HG03039 (cell line): ENCODE measurements at regions not wholly inside any gene's neighbourhood (a gene's known extent, or its start where the extent isn't known, plus 50 kb on each side); places are given as distances from the start of the nearest gene placed in this dataset.

Experiments used
- ATAC-seq: cut with Tn5 transposase; IDR thresholded peaks from one replicate; pipeline ENCODE4 v1.9.1; 2021; ENCODE audit warnings: mild to moderate bottlenecking, moderate library complexity; ENCODE audit not compliant: unreplicated experiment

DNA sequence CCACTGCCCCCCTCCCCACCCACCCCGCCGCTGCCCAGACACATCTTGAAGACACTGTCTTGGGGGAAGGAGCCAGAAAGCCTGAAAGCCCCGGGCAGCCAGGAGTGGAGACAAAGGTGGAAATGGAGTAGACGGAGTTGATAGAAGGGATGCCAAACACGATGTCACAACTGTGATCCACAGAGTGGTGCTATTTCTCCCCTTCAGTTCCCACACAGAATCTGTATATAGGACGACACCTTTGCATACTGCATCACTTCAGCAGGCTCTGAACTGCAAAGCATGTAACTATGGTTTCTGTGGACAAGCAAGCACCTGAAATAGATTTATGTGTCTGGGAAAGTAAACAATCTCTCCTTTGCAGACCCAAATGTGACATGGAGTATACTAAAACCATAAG lies 56.4 kb upstream of the F13A1 start:
- no peak for ATAC-seq

DNA sequence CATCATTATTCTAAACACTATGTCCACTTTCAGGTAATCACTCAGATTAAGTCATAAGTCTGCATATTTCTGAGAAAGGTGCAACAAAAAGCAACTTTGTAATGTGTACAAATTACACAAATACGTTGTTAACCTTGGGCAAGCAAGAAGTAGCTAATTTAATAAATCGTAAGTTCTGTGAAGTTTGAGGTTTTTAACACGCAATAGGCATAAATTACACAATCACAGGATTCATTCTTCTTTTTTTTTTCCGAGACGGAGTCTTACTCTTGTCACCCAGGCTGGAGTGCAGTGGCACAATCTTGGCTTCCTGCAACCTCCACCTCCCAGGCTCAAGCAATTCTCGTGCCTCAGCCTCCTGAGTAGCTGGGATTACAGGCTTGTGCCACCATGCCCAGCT lies 57.2 kb upstream of the F13A1 start:
- ATAC-seq = no peak

DNA sequence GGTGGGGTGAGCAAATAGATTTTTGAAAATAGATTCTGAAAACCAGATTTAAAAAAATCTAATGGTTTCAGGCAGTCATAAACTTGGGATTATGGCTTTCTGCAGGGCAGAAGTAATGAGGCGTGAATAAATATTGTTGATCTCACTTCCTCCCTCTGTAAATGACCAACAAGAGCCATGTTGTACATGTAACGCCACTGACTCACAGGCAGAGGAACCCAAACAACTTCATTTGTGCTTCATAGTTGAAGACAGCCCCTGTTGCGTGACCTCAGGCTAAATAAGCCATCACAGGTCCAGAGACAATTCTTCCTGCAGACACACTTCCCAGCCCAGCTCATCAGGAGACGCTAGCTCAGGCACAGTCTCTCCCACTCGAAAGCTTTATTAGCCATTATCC lies 59.1 kb upstream of the F13A1 start:
- ATAC-seq = no peak

DNA sequence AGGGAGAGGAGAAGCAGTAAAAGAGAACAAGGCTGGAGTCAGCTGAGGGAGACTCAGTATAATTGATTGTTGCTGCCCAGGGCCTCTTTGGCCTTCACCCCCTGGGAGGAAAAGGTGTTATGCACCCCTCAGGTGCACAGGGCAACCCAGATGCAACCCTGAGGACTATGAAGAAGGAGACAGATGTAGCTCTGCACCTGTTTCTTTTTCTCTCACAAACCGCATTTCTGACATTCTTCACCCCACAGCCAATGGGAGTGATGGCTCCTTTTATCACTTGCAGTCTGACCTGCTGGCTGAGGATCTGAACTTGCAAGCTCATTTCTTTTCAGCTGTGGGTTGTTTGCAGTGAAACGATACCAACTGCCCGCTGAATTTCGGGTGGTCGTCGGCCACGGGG lies 64.1 kb upstream of the F13A1 start:
- no peak for ATAC-seq

DNA sequence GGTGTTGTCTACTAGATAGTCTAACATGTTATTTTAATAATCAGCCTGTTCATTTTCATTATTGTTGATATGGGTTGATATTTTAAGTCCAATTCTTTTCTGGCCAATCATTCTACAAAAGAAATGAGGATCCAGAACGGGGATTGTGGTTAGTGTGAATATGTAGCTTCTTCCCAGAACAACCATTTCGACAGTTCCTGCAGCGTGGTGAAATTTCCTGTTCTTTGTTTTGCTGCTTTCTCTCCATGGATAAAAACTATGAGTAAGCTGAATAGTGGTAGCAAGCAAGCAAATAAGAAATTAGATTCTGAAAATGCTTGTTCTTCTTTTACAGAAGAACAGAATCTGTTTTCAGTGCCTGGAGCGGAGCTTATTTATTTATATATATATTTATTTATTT lies 65.5 kb upstream of the F13A1 start:
- no peak for ATAC-seq

DNA sequence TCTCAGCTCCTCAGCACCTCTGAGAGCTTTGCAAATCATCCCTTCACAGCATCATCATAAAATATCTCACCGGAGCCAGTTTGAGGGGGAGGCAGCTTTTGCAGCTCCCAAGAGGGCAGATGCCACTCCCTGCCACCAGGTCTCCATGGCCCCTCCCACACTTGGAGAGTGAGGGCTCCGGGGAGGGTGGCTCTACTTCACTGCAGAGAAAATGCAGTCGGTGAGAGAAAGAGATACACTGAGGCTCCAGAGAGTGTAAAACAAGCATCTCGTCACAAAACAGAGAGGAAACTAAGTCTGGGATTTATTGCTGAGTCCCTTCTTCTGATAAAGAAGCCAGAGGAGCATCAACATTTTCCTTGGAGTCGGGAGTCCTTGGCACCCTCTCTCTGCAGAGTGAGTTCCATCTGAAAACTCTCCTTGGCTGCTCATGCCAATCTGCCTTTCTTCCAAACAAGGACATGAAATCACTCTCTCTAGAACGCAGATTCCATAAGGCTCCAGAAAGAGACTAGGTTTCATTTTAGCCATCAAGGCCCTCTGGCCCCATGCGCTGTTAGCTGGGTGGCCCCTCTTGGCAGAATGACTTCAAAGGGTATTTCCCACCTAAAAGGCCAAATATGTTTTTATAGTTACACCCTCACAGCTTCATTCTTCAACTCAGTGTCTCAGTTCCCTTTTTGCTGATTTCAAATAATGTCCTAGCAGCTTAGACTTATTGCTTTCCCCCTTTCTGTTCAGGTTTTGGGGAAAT lies 70.6 kb upstream of the F13A1 start:
- peak; percentile 45 for ATAC-seq

DNA sequence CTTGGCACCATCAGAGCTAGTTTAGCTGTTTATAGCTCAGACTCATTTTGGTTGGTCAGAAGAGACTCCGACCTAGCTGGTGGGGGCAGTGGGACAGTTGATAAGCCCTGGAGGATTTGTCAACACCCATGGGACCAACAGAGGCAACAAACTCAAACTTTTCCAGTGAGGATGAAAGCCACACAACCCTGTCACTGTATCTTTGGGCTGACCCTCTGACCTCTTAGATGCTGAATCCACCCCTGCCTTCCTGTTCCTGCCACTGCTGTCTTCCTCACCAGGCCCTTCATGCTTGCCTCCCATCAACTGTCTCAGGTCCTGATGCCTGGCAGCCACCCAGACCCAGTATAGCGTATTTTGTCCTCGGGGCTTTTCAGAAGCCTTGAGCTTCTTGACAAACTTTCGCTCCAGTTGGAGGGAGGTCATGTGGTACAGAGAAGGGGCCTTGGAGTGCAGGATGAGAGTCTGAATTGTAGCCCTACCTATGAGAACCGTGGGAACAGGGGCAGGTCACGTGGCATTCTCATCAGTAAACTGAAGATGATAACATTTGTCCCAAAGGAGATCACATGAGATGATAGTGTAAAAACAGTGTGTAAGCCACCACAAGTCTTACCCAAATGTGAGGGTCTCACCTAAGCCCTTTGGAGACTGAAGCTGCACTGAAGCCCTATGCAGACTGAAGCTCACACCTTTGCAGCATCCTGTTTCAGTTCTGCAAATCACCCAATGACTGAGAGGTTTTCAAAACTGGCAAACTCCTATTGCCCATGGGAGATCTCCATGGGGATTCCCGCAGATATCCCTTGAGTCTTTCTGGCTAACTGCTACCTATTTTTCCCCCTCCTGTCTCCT lies 72.0 kb upstream of the F13A1 start:
- peak; percentile 51 for ATAC-seq

DNA sequence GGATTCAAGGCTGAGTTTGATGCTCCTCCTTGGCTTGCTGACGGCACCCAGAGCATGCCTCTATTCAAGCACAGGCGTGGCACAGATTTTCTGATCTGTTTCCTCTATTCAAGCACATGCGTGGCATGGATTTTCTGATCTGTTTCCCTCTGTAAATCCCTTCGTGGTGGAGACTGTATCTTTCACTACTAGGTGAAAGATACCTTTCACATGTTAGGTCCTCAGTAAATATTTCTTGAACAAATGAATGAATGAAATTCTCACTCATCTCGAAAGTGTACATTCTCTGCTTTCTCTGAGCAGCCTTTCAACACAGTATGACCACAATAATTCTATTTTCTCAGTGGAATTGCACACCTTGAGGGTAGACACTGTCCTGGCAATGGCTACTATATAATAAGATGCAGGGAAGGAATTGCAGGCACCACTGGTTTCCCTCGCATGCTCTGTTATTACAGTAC lies 72.6 kb upstream of the F13A1 start:
- ATAC-seq = no peak

DNA sequence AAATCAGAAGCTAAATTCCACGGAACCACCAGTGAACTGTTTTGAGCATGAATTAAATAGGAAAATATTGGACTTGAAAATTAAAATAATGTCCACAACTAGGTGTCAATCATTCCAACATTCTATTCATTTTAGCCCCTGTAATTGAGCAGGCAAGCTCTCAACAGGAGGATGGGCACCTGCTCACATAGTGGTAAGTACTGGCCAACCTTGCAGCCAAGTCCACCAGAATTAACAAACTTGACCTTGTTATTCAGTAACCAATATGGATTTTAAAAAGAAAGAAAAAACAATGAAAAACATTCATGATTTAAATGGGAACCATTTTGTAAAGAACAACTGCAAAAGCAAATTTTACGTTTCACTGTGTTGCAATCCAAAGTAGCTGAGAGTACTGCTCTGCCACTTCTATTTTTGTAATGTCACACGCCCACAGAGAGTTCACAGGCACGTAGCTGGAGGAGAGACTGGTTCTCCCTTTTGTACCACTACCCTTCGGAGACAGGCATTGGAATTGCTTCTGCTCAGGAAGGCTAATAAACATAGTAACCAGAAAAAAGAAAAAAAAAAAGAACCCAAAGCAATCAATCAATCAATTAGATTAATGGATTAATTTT lies 75.2 kb upstream of the F13A1 start:
- no peak for ATAC-seq

DNA sequence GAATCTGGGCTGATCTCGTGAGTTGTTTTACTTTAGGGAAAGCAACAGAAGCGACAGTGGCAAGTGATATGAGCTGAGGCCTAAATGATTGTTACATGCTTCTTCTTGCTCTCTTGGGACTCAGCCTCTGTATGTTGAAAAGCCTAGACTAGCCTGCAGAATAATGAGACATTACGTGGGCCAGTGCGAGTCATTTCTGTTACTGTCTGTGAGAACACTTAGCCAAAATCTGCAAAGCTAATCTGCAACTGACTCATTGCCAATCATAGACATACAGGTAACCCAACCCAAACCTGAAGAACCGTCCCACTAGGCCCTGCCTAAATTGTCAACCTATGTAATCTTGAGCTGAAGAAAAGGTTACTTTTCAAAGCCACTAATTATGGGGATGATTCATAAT lies 77.4 kb upstream of the F13A1 start:
- no peak for ATAC-seq

DNA sequence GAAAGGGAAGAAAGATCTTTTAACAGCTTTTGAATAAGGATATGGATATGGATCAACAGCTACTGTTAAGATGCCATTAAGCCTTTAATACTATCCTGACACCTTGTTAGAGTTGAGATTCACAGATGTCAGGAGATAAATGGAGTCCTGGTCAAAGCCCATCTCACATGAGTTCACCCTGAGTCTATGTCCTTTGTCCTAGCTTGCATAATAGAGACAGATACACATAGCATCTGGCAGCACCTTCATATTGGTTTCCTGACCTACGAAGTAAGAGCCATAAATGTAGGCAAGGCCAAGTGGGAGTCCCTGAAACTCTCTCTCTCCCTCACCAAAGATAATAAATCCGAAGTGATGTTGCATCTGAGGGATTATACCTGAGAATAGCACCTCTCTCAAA lies 79.1 kb upstream of the F13A1 start:
- no peak for ATAC-seq

DNA sequence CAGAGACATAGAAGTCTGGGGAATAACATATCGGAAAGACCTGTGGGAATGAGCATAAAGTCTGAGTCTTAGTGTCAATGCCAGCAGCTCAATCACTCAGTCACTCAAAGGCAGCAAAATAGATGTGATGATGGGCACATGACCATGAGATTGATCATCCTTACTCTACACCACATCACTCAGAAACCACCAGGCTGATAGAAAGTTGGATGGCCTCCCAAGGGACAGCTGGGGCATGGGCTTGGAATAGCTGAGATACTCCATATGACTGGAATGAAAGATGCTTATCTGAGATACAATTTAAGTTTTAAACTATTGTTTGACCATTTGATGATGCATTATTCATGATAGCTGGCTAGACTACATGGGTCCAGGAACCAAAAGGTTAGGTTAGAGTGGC lies 80.9 kb upstream of the F13A1 start:
- no peak for ATAC-seq

DNA sequence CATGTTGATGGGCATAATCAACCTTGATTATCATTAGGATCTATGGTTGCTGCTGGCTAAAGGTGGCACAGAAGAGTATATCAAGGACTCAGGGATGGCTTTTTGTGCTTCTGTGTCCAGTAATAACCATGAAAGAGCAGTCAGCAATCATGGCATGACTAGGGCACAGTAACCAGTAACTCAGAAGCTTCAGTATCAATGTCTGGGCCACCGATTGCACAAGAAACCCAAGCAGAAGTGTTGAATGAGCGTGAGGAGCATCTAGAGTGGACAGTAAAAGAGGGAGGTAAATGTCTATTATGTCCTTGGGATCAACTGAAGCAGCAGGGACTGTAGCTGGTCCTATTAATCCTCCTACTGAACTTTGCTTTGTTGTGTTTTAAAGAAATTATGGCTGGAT lies 81.5 kb upstream of the F13A1 start:
- ATAC-seq = no peak

DNA sequence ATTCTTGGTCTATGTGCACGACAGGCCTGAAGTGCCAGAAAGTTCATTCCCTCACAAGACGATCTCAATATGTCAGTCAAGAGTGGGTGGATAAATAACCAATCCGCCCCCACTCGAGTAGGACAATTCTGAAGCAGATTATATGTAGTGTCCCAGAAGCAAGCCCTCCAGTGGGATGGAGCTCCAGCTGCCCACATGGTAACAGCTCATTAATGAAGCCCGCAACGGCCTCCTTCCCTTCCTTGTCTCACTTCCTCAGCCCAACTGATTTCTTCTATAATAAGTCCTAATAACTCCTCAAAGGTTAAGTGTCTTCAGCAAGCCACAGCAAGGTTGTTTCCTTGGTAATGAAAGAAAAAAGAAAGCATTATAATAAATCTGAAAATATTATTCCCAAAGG lies 82.1 kb upstream of the F13A1 start:
- no peak for ATAC-seq

DNA sequence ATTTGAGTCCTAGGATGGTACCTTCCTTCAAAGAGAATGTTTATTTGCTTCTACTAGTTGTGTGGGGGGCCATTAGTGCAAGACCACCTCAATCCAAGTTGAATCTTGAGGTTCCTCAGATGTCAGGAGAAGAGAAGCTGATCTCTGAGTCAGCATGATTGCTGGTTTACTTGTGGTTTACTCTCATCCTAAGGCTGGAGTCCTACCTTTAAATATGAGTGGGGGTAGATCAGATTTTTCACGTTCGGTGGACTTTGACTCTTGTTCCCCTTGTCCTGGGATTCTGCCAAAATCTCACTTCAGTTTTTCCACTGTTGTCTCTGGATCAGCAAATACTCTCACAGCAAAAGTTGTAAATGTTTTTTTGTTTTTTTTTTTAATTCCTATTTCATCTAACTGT lies 84.6 kb upstream of the F13A1 start:
- no peak for ATAC-seq

DNA sequence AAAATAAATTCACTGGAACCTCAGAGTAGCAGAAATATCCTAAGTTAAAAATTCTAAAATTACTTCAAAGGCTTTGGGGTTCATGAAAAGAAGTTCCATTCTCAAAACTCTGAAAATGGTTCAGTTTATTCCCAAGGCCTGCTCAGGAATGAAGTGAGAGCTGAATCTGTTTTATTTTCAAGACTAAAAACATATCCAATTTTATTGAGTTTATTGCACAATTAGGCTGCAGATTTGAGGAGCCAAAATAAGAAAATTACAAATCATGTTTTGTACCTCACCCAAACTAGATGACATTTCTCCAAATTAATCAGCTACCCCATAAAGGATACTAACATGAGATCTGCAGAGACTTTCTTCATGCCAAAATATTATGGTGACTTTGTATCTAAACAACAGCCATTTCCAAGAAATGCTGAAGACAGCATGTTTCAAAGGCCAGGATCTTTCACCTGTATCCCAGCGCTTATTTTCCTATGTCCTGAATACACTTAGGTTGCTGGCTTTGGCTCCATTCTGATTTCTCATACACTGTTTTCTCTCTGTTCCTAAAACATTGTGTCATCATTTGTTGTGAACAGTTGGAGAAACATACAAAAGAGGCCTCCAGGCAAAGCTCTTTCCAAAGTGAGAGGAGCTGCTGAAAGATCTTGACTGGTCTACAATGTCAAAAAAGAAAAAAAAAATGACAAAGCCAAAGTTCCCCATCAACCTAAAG lies 85.7 kb upstream of the F13A1 start:
- no peak for ATAC-seq

DNA sequence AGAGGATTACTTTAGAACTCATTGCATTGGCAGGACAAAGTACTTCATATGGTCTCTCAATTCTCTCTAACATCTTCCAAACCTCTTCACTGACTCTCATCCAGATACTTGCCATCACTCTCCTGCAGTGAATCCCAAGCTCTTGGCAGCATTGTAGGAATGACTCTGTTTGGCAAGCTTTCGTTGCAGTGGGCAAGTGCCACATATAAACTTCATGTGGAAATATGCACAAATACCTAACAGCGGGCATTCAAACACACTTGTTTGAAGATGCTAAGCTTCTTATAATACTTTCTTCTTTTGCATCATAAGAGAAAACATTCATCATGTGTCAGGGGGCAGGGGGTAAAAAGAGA lies 86.2 kb upstream of the F13A1 start:
- ATAC-seq = no peak

DNA sequence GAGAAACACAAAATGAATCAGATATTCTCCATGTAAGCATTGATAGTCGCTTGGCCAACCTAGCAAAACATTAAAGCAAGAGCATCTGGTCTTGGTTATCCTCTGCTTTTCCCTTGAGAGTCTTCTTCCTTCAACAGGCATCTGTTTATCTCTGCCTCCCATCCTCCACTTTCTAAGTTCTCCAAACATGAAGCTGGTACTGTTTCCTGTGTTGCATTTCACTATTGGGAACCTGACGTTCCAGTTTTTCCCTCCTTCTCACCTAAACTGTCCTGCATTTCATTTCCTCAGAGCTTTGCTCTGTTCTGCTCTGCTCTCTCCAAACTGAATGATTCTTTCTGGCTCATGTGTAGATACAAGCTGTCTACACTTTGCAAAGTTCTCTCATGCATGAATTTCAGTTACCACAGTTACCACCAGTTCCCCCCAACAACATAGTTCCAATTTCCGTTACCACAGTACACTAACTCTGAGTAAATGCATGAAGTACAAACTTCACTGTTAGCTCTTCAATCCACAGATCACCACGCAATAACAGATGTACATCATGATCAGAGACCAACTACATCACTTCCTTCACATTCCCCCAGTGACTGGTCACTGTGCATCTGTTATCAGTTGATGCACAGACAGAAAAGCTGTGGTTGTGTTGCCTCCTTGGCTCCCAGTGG lies 86.7 kb upstream of the F13A1 start:
- peak; percentile 94 for ATAC-seq

DNA sequence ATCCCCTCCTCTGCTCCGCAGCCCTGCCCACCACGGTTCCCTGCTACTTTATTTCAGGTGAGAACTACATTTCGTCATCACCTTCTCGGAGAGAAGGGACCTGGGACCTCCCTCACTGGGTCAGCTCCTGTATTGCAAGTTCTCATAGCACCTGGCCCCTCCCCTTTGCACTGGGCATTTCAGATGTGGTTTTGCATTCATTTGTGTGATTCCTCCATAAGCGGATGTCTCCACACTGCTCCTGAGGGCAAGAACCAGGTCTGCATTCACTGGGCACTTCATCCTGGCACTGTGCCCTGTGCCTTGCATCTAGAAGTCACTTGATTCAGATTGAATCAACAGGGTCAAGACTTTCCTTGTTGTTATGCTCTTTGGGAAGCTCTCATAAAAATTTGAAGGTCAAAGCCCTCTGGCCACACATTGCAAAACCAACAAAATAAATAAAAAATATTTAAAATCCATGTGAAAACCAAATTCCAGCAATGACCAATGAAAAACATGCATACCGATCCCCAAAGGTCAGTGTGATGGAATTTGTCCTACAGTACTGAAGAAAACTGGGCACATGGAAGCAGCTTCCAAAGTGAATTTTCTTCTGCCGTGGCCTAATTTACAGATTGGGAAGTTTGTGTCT lies 89.1 kb upstream of the F13A1 start:
- no peak for ATAC-seq

DNA sequence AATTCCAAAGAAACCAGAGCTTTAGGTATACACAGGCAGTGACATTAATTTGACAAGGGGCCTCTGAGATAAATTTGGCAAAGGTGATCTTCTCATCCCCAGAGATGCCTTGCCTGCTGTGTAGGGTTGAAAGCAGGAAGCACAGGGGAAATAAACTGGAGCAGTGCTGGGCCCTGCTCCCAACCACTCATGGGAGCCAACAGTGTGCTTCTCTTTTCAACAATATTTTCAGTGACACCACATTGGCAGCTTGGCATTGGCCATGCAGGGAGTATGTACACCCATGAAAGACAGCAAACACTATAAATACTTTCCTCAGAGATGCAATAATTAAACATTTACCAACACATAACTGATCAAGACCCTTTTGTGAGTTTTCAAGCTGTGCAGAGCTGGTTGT lies 90.7 kb upstream of the F13A1 start:
- no peak for ATAC-seq
